PFSK-1 (cell line): ENCODE measurements at regions not wholly inside any gene's neighbourhood (a gene's known extent, or its start where the extent isn't known, plus 50 kb on each side); places are given as distances from the start of the nearest gene placed in this dataset.

Experiments used
- POLR2AphosphoS5 ChIP-seq: IDR thresholded peaks from 2 replicates; pipeline ENCODE4 v1.6.1; 2012; ENCODE audit warnings: low read depth, mild to moderate bottlenecking, control low read depth, low read length, moderate library complexity
- SIN3A ChIP-seq: IDR thresholded peaks from 2 replicates; pipeline ENCODE4 v1.6.1; 2012; ENCODE audit warnings: mild to moderate bottlenecking, low read length, moderate library complexity, borderline replicate concordance; ENCODE audit not compliant: insufficient read depth
- TAF1 ChIP-seq: IDR thresholded peaks from 2 replicates; pipeline ENCODE4 v1.6.1; 2012; ENCODE audit warnings: low read length, control low read depth, borderline replicate concordance; ENCODE audit not compliant: insufficient read depth
- TF ChIP-seq, protein P1 (sequence below), 2 experiments: IDR thresholded peaks; 2 replicates each; pipeline versions ENCODE4 v1.6.1 to v1.8.0; 2011 to 2012; ENCODE audit warnings: low read depth in 2 of 2, low read length in 2 of 2, control low read depth in 1 of 2, inconsistent platforms in 1 of 2, mild to moderate bottlenecking in 1 of 2, moderate library complexity in 1 of 2; ENCODE audit not compliant: insufficient read depth in 1 of 2

DNA sequence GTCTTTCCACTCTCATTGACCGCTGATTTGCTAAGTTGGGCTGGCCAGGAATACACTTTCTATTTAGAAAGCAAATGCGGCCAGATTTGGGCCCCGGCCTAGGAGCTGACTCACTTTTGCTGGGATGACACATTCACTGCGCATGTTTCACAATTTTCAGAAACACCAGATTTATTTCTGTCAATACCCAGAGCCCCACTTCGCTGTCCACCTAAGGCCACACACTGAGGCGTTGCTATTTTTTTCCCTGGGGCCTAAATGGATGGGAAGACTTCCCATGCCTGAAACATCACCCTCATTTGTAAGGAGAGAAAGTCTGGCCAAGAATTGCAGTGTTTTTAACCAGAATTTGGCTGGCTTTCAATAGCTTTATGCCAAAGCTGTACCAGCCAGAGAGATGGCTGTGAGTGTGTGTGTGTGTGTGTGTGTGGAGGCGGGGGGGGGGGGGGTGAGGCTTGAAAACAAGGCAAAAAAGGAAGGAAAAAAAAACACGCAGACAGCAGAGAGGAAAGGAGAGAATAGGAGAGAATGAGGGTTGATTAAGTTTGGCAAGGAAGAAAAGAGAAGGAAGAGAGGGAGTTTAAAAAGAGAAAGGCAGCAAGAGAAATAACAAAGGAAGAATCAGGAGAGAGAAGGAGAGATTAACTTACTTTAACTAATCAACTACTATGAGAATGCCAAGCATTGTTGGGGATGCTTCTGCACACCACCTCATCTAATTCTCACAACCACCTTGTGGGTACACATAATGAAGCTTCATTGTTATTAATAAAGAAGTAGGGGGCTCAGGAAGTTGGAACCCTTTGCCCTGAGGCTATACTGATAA lies 261.4 kb upstream of the KLF4 start:
- TF ChIP-seq, protein P1, sequence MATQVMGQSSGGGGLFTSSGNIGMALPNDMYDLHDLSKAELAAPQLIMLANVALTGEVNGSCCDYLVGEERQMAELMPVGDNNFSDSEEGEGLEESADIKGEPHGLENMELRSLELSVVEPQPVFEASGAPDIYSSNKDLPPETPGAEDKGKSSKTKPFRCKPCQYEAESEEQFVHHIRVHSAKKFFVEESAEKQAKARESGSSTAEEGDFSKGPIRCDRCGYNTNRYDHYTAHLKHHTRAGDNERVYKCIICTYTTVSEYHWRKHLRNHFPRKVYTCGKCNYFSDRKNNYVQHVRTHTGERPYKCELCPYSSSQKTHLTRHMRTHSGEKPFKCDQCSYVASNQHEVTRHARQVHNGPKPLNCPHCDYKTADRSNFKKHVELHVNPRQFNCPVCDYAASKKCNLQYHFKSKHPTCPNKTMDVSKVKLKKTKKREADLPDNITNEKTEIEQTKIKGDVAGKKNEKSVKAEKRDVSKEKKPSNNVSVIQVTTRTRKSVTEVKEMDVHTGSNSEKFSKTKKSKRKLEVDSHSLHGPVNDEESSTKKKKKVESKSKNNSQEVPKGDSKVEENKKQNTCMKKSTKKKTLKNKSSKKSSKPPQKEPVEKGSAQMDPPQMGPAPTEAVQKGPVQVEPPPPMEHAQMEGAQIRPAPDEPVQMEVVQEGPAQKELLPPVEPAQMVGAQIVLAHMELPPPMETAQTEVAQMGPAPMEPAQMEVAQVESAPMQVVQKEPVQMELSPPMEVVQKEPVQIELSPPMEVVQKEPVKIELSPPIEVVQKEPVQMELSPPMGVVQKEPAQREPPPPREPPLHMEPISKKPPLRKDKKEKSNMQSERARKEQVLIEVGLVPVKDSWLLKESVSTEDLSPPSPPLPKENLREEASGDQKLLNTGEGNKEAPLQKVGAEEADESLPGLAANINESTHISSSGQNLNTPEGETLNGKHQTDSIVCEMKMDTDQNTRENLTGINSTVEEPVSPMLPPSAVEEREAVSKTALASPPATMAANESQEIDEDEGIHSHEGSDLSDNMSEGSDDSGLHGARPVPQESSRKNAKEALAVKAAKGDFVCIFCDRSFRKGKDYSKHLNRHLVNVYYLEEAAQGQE (IDR thresholded peaks at IDR 0.05; ENCODE audit: insufficient read depth in 1 of 2, low read depth in 2 of 2, low read length in 2 of 2) = no peak
- TF ChIP-seq POLR2AphosphoS5 (no peak), SIN3A (no peak), TAF1 (no peak)
